Coronary artery (tissue), 2 donors: ENCODE measurements at regions not wholly inside any gene's neighbourhood (a gene's known extent, or its start where the extent isn't known, plus 50 kb on each side); places are given as distances from the start of the nearest gene placed in this dataset.

Experiments
- DNase-seq: peaks from one replicate; pipeline ENCODE4 v3.0.0-alpha.2; 2017; ENCODE audit warnings: low spot score
- H3K27ac ChIP-seq, 2 donors: fragments of 200-600 bp; sonication (generic); one replicate each; pipeline ENCODE4 v1.5.1; 2016 to 2019
- H3K4me3 ChIP-seq: fragments of 200-600 bp; sonication (generic); 2 replicates; pipeline ENCODE4 v1.5.1; 2016; ENCODE audit warnings: mild to moderate bottlenecking, moderate library complexity
- CTCF ChIP-seq: fragments of 200-600 bp; sonication (generic); IDR thresholded peaks from one replicate; pipeline ENCODE4 v1.5.1; 2019; ENCODE audit warnings: antibody characterized with exemption

DNA sequence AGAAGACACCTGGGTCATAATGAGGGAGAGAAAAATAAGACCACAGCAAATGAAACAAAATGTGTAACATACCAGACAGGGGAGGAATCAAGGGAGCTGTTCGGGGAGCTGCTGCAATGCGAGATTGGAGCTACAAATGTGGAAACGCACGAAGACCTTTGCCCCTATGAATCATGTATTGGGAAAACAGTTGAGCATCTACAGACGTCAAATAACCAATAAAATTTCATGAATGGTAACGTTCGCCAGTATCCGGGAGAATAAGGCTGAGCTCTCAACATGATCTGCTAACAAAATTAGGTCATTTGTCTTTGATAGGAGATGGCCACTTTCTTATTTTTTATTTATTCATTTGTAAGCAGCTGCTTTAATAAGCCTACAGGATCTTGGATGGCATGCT, 486.2 kb upstream of the RBFOX1 start:
- Histone ChIP-seq H3K27ac (no peak overlapping the region), H3K4me3 (no peak overlapping the region)
- no peak for TF ChIP-seq CTCF
- no peak for DNase-seq

DNA sequence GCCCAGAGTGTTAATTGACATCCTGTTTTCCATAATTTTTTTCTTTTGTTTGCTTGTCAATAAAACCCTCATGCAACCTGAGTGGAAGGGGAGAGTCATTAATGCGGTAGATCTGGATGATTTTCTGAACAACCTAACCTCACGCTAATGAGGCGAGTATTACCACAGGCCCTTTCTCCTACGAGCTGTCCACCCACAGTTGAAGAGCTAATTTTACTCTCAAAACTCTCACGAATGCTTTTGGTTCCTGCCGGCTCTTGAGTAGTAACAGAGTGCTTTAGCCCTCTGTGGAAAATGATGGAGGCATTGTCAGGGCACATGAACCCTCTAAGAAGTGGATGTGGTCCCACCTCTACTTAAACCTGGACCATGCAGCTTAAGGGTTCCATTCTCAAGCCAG, 491.3 kb upstream of the RBFOX1 start:
- DNase-seq = no peak
- Histone ChIP-seq H3K27ac (no peak overlapping the region), H3K4me3 (no peak overlapping the region)
- TF ChIP-seq CTCF = no peak

GRCh38 chr16:6837722-6838121, 494.9 kb upstream of the RBFOX1 start:
- no peak for DNase-seq
- H3K4me3 ChIP-seq = no peak overlapping the region
- H3K27ac ChIP-seq = no peak overlapping the region
- TF ChIP-seq CTCF = no peak

- H3K4me3 ChIP-seq = no peak overlapping the region
- no peak for TF ChIP-seq CTCF
- no peak for DNase-seq
- no peak overlapping the region for H3K27ac ChIP-seq
These were observed 495.9 kb upstream of the RBFOX1 start for GRCh38 chr16:6836766-6837165.

- TF ChIP-seq CTCF = no peak
- no peak overlapping the region for H3K4me3 ChIP-seq
- DNase-seq = no peak
- H3K27ac ChIP-seq = no peak overlapping the region
These were observed 496.7 kb upstream of the RBFOX1 start for GRCh38 chr16:6835941-6836340.

DNA sequence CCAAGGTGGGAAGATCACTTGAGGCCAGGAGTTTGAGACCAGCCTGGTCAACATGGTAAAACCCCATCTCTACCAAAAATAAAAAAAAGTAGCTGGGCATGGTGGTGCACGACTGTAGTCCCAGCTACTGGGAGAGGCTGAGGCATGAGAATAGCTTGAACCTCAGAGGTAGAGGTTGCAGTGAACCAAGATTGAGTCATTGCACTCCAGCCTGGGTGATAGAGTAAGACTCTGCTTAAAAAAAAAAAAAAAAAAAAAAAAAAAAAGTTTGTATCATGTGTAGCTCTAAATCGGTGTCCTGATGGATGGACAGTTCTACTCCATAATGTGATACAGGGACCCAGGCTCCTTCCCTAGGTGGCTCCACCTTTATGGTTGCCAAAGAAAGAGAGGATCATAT, 497.1 kb upstream of the RBFOX1 start:
- no peak for TF ChIP-seq CTCF
- no peak for DNase-seq
- no peak overlapping the region for H3K27ac ChIP-seq

GRCh38 chr16:6828690-6829089, 504.0 kb upstream of the RBFOX1 start:
- no peak for TF ChIP-seq CTCF
- H3K4me3 ChIP-seq = no peak overlapping the region
- DNase-seq = no peak
- H3K27ac ChIP-seq = no peak overlapping the region

More for the DNA sequence above, 497.1 kb upstream of the RBFOX1 start:
- no peak overlapping the region for H3K4me3 ChIP-seq
